AG10803 (cell line): ENCODE measurements at regions not wholly inside any gene's neighbourhood (a gene's known extent, or its start where the extent isn't known, plus 50 kb on each side); places are given as distances from the start of the nearest gene placed in this dataset.

Source experiments
- DNase-seq: peaks from one replicate; pipeline ENCODE4 v3.0.0; 2010; ENCODE audit warnings: low read depth
- H3K4me3 ChIP-seq: 2 replicates; pipeline ENCODE4 v1.5.1; 2011; ENCODE audit warnings: mild to moderate bottlenecking, low read length, control low read depth
- CTCF ChIP-seq: conservative IDR thresholded peaks from 2 replicates; pipeline ENCODE4 v1.5.1; 2011; ENCODE audit warnings: mild to moderate bottlenecking, low read length, control low read depth, inconsistent platforms

DNA sequence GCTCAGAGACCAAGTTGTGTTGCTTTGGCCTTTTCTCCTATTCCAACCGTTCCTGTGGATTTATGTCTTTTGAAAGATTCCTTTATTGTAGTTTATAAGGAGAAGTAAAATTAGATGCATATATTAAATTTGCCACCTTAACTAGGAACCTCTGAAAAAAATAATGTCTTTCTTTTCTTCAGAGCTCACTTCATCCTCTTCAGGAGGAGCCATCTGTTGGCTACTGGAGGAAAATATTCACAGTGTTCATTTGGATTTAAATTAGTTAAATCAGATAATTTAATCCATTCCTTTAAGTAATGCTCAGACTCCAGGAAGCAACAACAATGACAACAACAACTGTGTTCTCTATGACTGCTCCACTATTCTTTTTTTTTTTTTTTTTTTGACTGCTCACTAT lies 164.0 kb downstream of the FASLG start:
- TF ChIP-seq CTCF: no peak
- no peak for DNase-seq
- H3K4me3 ChIP-seq: no peak overlapping the region

GRCh38 chr1:172823534-172823933 lies 164.6 kb downstream of the FASLG start:
- no peak for TF ChIP-seq CTCF
- peak; percentile 80 for DNase-seq
- no peak overlapping the region for H3K4me3 ChIP-seq

GRCh38 chr1:172824209-172824608 lies 165.3 kb downstream of the FASLG start:
- no peak overlapping the region for H3K4me3 ChIP-seq
- DNase-seq: peak; percentile 74
- TF ChIP-seq CTCF: no peak

GRCh38 chr1:172826096-172826741 lies 167.3 kb downstream of the FASLG start:
- peak; percentile 92 for DNase-seq
- peak overlapping the region; percentile 22 for H3K4me3 ChIP-seq
- TF ChIP-seq CTCF: peak; percentile 87

GRCh38 chr1:172827301-172827700 lies 168.4 kb downstream of the FASLG start:
- no peak for TF ChIP-seq CTCF
- H3K4me3 ChIP-seq: no peak overlapping the region
- no peak for DNase-seq

GRCh38 chr1:172827841-172828240 lies 168.9 kb downstream of the FASLG start:
- H3K4me3 ChIP-seq: no peak overlapping the region
- no peak for DNase-seq
- no peak for TF ChIP-seq CTCF

DNA sequence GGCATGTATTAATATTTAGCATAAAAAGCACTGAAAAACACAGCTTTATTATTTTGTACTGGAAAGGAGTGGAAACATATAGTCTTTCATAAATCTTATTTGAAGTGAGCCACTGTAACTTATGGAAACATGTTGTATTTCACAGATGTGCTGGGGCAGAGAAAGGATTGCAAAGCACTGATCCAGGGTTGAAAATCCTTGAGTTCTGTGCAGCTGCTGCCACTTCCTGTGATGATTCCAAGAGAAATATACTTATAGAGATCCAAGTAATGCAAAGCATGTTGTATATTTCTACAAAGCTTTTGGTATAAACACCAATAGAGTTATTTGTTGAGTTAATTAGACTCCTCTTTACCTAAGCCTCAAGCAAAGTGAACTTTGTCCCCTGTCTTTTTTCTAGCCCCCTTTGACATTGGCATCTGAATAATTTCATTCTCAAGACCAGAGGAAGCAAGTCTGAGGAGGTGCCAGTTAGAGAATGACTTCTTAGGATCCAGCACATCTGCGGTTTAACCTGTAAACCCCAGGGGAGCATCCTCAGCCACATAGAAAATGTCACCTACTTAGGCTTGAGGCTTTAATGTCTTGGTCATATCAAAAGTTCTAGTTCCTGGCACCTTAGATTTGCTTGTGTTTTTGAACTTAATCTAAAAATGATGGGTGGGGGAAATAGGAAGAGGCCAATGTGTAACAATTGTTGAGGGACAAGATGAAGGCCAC lies 173.3 kb downstream of the FASLG start:
- no peak for DNase-seq
- no peak for TF ChIP-seq CTCF
- H3K4me3 ChIP-seq: no peak overlapping the region
